BE2C (cell line): ENCODE measurements at regions not wholly inside any gene's neighbourhood (a gene's known extent, or its start where the extent isn't known, plus 50 kb on each side); places are given as distances from the start of the nearest gene placed in this dataset.

Experiments
- DNase-seq: peaks from one replicate; pipeline ENCODE4 v3.0.0-alpha.2; 2020
- H3K27me3 ChIP-seq: fragments of 250-450 bp; sonication (Bioruptor Pico); 2 replicates; pipeline ENCODE4 v1.5.1; 2020; ENCODE audit warnings: mild to moderate bottlenecking
- H3K36me3 ChIP-seq: fragments of 250-450 bp; sonication (Bioruptor Pico); 2 replicates; pipeline ENCODE4 v1.5.1; 2020; ENCODE audit warnings: mild to moderate bottlenecking
- H3K4me1 ChIP-seq: fragments of 250-450 bp; sonication (Bioruptor Pico); 2 replicates; pipeline ENCODE4 v1.5.1; 2020
- H3K4me3 ChIP-seq: 2 replicates; pipeline ENCODE4 v1.5.1; 2011; ENCODE audit warnings: low read depth, low read length
- H3K9me3 ChIP-seq: fragments of 250-450 bp; sonication (Bioruptor Pico); 2 replicates; pipeline ENCODE4 v1.5.1; 2020
- TF ChIP-seq, protein P1 (sequence below): IDR thresholded peaks from 2 replicates; pipeline ENCODE4 v1.5.1; 2012; ENCODE audit warnings: mild to moderate bottlenecking, low read depth, low read length

DNA sequence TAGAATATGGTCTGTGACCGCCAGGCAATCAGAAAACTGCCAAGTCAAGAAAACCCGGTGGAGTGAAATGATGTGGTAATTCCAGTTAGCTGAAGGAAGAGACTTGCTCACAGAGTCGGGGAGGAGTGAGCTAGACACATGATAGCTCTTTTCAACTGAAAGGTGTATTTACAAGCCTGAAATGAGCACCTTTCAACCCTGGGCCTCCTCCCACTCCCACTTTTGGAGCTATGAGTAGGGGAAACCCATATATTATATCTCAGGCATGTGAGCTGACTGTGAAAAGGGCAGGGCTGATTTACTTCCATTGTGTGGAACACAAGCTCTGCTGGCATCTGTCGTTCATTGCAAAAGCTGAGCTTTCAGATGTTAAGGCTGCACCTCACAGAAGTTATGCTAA is 960.2 kb downstream of the TUSC7 start:
- no peaks in the 10 kb centered on the region for H3K27me3 ChIP-seq
- no peak for DNase-seq
- H3K9me3 ChIP-seq: no peaks in the 10 kb centered on the region
- TF ChIP-seq, protein P1, sequence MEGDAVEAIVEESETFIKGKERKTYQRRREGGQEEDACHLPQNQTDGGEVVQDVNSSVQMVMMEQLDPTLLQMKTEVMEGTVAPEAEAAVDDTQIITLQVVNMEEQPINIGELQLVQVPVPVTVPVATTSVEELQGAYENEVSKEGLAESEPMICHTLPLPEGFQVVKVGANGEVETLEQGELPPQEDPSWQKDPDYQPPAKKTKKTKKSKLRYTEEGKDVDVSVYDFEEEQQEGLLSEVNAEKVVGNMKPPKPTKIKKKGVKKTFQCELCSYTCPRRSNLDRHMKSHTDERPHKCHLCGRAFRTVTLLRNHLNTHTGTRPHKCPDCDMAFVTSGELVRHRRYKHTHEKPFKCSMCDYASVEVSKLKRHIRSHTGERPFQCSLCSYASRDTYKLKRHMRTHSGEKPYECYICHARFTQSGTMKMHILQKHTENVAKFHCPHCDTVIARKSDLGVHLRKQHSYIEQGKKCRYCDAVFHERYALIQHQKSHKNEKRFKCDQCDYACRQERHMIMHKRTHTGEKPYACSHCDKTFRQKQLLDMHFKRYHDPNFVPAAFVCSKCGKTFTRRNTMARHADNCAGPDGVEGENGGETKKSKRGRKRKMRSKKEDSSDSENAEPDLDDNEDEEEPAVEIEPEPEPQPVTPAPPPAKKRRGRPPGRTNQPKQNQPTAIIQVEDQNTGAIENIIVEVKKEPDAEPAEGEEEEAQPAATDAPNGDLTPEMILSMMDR: no peak
- no peaks in the 10 kb centered on the region for H3K36me3 ChIP-seq
- no peak overlapping the region for H3K4me3 ChIP-seq
- peaks cover 40% of the 10 kb centered on the region for H3K4me1 ChIP-seq

DNA sequence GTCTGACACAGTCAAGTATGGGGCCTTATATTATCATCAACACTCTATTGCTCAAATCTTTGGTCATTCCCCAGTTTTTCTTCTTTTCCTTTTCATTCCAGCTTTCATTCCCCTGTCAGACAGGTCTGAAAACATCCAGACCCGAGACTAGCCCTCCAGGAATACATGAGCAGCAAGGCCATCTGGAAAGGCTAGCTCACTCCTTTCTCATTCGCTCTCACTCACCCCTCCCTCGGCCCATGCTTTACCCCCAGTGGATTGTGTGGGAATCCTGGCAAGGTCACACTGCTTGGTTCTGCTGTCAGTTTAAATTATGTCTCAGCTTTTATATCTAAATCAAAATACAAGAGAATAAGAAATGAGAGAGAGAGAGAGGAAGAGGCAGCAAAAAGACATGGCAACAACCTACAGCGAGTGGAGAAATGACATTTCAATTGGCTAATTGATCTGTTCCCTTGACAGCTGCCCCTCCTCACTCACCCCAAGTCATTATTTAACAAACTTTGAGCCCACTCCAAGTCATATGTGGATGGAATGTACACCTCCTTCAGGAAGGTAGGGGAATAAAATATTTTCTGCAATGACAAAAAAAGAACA is 962.2 kb downstream of the TUSC7 start:
- TF ChIP-seq, protein P1: no peak
- Histone ChIP-seq H3K27me3 (no peaks in the 10 kb centered on the region), H3K36me3 (0 out of 2 replicates have a peak, but pooled peaks cover 3% of the 10 kb centered on the region), H3K4me1 (peaks cover 29% of the 10 kb centered on the region), H3K9me3 (no peaks in the 10 kb centered on the region), H3K4me3 (peak overlapping the region; percentile 13; the same call in 1 of the 2 replicates)
- DNase-seq: peak; percentile 84

DNA sequence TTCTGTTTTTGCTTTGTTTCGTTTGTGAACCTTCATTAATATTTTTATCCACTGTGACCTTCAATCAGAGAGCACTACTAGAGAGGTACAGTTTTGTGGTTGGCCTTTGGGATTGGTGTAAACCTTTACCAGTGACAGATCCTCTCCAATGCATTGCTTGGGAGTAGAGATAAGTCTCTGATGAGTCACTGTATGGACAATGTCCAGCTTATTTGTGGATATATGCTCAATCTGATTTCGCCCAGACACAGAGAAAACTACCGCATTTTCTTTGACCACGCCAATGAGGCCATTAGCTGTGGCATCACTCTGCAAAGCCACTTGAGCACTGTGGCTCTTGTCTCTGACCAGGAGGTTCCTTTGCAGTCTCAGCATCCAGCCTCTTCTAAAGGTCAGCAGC is 964.7 kb downstream of the TUSC7 start:
- H3K27me3 ChIP-seq: no peaks in the 10 kb centered on the region
- no peaks in the 10 kb centered on the region for H3K9me3 ChIP-seq
- DNase-seq: no peak
- peaks cover 22% of the 10 kb centered on the region for H3K4me1 ChIP-seq
- TF ChIP-seq, protein P1: no peak
- 0 out of 2 replicates have a peak, but pooled peaks cover 3% of the 10 kb centered on the region for H3K36me3 ChIP-seq
- no peak overlapping the region for H3K4me3 ChIP-seq

DNA sequence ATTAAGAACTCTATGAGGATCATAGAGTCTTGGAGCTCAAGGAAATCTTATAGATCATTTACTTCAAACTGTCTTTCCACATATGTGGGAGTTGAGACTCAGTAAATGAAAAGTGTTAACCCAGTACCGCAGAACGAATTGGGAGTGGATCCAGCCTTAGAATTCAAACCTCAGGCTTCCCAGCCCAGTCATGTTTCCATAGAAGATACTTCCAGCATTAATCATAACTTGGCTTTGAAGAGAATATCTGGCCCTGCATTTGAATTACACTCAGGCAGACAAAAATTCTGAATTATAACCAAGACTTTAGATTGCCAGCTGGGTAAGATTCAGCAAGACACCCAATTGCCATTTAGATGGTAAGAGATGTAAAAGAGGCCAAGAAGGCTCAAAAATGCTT is 972.0 kb downstream of the TUSC7 start:
- TF ChIP-seq, protein P1: no peak

DNA sequence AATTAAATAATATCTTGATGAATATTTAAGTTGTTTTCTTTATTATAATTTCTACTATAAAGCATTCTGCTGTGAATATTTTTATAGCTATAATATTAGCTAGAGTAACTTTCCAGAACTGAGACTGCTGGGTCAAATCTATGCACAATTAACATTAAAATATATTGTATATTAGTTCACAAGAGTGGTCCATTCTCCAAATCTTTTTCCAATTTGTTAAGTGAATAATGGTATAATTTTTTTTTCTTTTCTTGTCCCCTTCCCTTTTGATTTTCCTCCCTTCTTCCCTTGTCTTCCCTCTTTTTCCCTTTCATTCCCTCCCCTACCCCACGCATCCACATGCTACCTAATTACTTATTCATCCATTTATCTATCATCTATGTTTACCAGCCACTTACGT is 977.5 kb downstream of the TUSC7 start:
- DNase-seq: no peak
- Histone ChIP-seq H3K9me3 (no peaks in the 10 kb centered on the region), H3K36me3 (peaks cover 5% of the 10 kb centered on the region; the same call in 1 of the 2 replicates), H3K27me3 (no peaks in the 10 kb centered on the region), H3K4me1 (peaks cover 29% of the 10 kb centered on the region), H3K4me3 (no peak overlapping the region)
- TF ChIP-seq, protein P1: no peak

More for the DNA sequence above, 972.0 kb downstream of the TUSC7 start:
- Histone ChIP-seq H3K27me3 (no peaks in the 10 kb centered on the region), H3K4me1 (peaks cover 17% of the 10 kb centered on the region), H3K36me3 (no peaks in the 10 kb centered on the region), H3K4me3 (no peak overlapping the region), H3K9me3 (no peaks in the 10 kb centered on the region)
- DNase-seq: no peak

DNA sequence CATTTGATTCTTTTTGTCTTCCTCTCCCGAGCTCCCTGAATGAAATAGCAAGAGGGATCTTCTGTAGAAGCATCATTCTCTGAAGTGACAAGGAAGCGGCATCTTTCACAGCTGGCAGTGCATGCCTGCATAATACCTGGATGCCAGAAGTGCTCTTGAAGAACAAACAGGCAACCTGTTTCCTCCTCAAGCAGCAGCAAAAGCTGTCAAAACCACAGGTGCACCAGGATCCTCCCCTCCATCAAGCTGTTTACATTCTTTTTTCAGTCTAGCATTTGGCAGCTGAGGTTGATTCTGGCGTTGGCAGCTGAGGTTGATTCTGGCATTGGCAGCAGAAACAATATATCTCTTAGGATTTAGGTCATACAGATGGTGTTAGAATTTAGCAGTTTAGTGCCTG is 979.0 kb downstream of the TUSC7 start:
- peaks cover 5% of the 10 kb centered on the region; the same call in 1 of the 2 replicates for H3K36me3 ChIP-seq
- no peak overlapping the region for H3K4me3 ChIP-seq
- H3K27me3 ChIP-seq: no peaks in the 10 kb centered on the region
- H3K4me1 ChIP-seq: peaks cover 24% of the 10 kb centered on the region
- no peaks in the 10 kb centered on the region for H3K9me3 ChIP-seq
- no peak for DNase-seq
- TF ChIP-seq, protein P1: no peak
